ENCODE measurements at regions not wholly inside any gene's neighbourhood (a gene's known extent, or its start where the extent isn't known, plus 50 kb on each side); places are given as distances from the start of the nearest gene placed in this dataset.

DNA sequence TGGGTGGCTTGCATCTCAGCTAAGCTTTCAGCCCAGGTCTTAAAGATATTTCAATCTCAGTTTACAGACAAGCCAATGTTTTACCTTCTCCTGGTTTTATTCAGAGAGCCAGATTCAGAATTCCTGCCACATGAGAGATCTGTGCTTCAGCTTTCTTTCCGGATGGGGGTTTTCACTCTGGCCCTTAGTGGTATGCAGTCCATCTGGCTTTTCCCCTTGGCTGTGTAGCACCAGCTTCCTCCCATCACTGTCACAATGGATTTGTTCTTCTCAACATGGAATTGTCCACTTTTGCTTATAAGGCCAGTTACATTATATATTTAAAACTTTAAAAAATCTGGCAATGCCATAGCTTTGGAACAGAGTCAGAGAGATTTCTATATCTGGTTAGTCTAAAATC lies 303.9 kb downstream of the ETS1 start:
- Histone ChIP-seq H2AFZ (ENCODE audit: low read depth, low read length) (no peak overlapping the region), H3K9ac (ENCODE audit: low read length) (no peak overlapping the region), H3K9me3 (ENCODE audit: low read length) (no peaks in the 10 kb centered on the region), H3K4me2 (ENCODE audit: low read length) (no peak overlapping the region), H3K27me3 (ENCODE audit: insufficient read depth, low read depth, low read length) (no peaks in the 10 kb centered on the region), H3K9me2 (ENCODE audit: insufficient read depth, low read length) (no peaks in the 10 kb centered on the region), H3K79me2 (replicated peaks; ENCODE audit: insufficient read depth, low read length) (no peaks in the 10 kb centered on the region), H3K27ac (ENCODE audit: low read length) (no peak overlapping the region), H4K20me1 (ENCODE audit: insufficient read depth) (no peaks in the 10 kb centered on the region), H3K4me3 (ENCODE audit: low read length) (no peak overlapping the region), H3K36me3 (ENCODE audit: insufficient read depth, low read length) (no peaks in the 10 kb centered on the region), H3F3A (ENCODE audit: insufficient read depth, low read length, poor library complexity, severe bottlenecking) (no peaks in the 10 kb centered on the region)
- TF ChIP-seq TAF1 (IDR thresholded peaks at IDR 0.05; ENCODE audit: low read depth) (no peak), SMC3 (conservative IDR thresholded peaks at IDR 0.05; ENCODE audit: poor library complexity) (no peak), POLR2AphosphoS5 (IDR thresholded peaks at IDR 0.05) (no peak), RAD21 (conservative IDR thresholded peaks at IDR 0.05) (no peak), EZH2 (IDR thresholded peaks at IDR 0.05; ENCODE audit: borderline replicate concordance, insufficient read depth, low read length, poor library complexity, severe bottlenecking) (no peak), EP300 (conservative IDR thresholded peaks at IDR 0.05; ENCODE audit: poor library complexity, severe bottlenecking) (no peak), MXI1 (conservative IDR thresholded peaks at IDR 0.05; ENCODE audit: poor library complexity, severe bottlenecking) (no peak)
- TF ChIP-seq, protein P1, sequence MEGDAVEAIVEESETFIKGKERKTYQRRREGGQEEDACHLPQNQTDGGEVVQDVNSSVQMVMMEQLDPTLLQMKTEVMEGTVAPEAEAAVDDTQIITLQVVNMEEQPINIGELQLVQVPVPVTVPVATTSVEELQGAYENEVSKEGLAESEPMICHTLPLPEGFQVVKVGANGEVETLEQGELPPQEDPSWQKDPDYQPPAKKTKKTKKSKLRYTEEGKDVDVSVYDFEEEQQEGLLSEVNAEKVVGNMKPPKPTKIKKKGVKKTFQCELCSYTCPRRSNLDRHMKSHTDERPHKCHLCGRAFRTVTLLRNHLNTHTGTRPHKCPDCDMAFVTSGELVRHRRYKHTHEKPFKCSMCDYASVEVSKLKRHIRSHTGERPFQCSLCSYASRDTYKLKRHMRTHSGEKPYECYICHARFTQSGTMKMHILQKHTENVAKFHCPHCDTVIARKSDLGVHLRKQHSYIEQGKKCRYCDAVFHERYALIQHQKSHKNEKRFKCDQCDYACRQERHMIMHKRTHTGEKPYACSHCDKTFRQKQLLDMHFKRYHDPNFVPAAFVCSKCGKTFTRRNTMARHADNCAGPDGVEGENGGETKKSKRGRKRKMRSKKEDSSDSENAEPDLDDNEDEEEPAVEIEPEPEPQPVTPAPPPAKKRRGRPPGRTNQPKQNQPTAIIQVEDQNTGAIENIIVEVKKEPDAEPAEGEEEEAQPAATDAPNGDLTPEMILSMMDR (IDR thresholded peaks at IDR 0.05; ENCODE audit: poor library complexity, severe bottlenecking) = no peak
- TF ChIP-seq, protein P2, sequence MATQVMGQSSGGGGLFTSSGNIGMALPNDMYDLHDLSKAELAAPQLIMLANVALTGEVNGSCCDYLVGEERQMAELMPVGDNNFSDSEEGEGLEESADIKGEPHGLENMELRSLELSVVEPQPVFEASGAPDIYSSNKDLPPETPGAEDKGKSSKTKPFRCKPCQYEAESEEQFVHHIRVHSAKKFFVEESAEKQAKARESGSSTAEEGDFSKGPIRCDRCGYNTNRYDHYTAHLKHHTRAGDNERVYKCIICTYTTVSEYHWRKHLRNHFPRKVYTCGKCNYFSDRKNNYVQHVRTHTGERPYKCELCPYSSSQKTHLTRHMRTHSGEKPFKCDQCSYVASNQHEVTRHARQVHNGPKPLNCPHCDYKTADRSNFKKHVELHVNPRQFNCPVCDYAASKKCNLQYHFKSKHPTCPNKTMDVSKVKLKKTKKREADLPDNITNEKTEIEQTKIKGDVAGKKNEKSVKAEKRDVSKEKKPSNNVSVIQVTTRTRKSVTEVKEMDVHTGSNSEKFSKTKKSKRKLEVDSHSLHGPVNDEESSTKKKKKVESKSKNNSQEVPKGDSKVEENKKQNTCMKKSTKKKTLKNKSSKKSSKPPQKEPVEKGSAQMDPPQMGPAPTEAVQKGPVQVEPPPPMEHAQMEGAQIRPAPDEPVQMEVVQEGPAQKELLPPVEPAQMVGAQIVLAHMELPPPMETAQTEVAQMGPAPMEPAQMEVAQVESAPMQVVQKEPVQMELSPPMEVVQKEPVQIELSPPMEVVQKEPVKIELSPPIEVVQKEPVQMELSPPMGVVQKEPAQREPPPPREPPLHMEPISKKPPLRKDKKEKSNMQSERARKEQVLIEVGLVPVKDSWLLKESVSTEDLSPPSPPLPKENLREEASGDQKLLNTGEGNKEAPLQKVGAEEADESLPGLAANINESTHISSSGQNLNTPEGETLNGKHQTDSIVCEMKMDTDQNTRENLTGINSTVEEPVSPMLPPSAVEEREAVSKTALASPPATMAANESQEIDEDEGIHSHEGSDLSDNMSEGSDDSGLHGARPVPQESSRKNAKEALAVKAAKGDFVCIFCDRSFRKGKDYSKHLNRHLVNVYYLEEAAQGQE (IDR thresholded peaks at IDR 0.05; ENCODE audit: borderline replicate concordance) = no peak

DNA sequence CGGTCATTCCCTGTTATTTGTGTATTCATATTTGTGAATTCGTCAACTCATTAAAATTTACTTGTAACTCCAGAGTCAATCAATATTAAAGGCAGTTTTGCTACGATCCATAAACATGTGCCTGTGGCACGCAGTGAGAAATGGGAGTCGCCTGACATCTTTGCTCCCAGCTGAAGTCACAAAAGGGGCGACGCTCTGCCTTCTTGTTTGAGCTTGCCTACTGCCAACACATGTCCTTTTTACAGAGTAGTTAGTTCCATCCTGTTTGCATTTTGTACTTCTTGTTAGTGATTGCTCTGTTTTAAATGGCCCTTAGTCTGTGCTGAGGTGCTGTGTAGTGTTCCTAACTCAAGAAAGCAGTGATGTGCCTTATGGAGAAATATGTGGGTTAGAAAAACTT lies 305.3 kb downstream of the ETS1 start:
- H3K4me2 ChIP-seq (ENCODE audit: low read length) = no peak overlapping the region
- no peak overlapping the region for H3K4me3 ChIP-seq (ENCODE audit: low read length)
- no peaks in the 10 kb centered on the region for H3K9me3 ChIP-seq (ENCODE audit: low read length)
- no peaks in the 10 kb centered on the region for H3K27me3 ChIP-seq (ENCODE audit: insufficient read depth, low read depth, low read length)
- no peak overlapping the region for H3K27ac ChIP-seq (ENCODE audit: low read length)
- H3K79me2 ChIP-seq (replicated peaks; ENCODE audit: insufficient read depth, low read length) = no peaks in the 10 kb centered on the region
- no peak overlapping the region for H2AFZ ChIP-seq (ENCODE audit: low read depth, low read length)
- no peaks in the 10 kb centered on the region for H3F3A ChIP-seq (ENCODE audit: insufficient read depth, low read length, poor library complexity, severe bottlenecking)
- TF ChIP-seq SMC3 (conservative IDR thresholded peaks at IDR 0.05; ENCODE audit: poor library complexity) = no peak
- TF ChIP-seq EP300 (conservative IDR thresholded peaks at IDR 0.05; ENCODE audit: poor library complexity, severe bottlenecking) = no peak
- no peak for TF ChIP-seq POLR2AphosphoS5 (IDR thresholded peaks at IDR 0.05)
- TF ChIP-seq, protein P2 (IDR thresholded peaks at IDR 0.05; ENCODE audit: borderline replicate concordance) = no peak
- TF ChIP-seq MXI1 (conservative IDR thresholded peaks at IDR 0.05; ENCODE audit: poor library complexity, severe bottlenecking) = no peak
- TF ChIP-seq RAD21 (conservative IDR thresholded peaks at IDR 0.05) = no peak
- TF ChIP-seq TAF1 (IDR thresholded peaks at IDR 0.05; ENCODE audit: low read depth) = no peak
- TF ChIP-seq EZH2 (IDR thresholded peaks at IDR 0.05; ENCODE audit: borderline replicate concordance, insufficient read depth, low read length, poor library complexity, severe bottlenecking) = no peak
- TF ChIP-seq, protein P1 (IDR thresholded peaks at IDR 0.05; ENCODE audit: poor library complexity, severe bottlenecking) = no peak
- H3K9ac ChIP-seq (ENCODE audit: low read length) = no peak overlapping the region
- H4K20me1 ChIP-seq (ENCODE audit: insufficient read depth) = no peaks in the 10 kb centered on the region
- H3K9me2 ChIP-seq (ENCODE audit: insufficient read depth, low read length) = no peaks in the 10 kb centered on the region
- no peaks in the 10 kb centered on the region for H3K36me3 ChIP-seq (ENCODE audit: insufficient read depth, low read length)
